ENCODE measurements at regions not wholly inside any gene's neighbourhood (a gene's known extent, or its start where the extent isn't known, plus 50 kb on each side); places are given as distances from the start of the nearest gene placed in this dataset.

- no peak overlapping the region for H3K27ac ChIP-seq
- intact Hi-C loops (cut with DNase I; ENCODE audit: low total_unique reads), result no loop called here
- peak; percentile 56 for DNase-seq
- 91 to 96% (median 94%) methylated on average over 7 of the region's 7 CpGs for WGBS, 5 donors
- no peaks in the 10 kb centered on the region for H3K36me3 ChIP-seq
- H3K4me3 ChIP-seq, result no peak overlapping the region
- H3K9me3 ChIP-seq, result peaks cover 0 to 10% (median 2%) of the 10 kb centered on the region in 8 donors
- TF ChIP-seq CTCF (IDR thresholded peaks at IDR 0.05 in 8 of 11, conservative IDR thresholded peaks at IDR 0.05 in 3 of 11), result no peak
- TF ChIP-seq POLR2A (IDR thresholded peaks at IDR 0.05), result no peak
- TF ChIP-seq POLR2AphosphoS5 (IDR thresholded peaks at IDR 0.05), result no peak
- peaks cover 0 to 6% (median 0%) of the 10 kb centered on the region in 6 donors for H3K4me1 ChIP-seq
- peaks cover 0 to 23% (median 0%) of the 10 kb centered on the region in 7 donors for H3K27me3 ChIP-seq (replicated peaks in 1 of 7)
Measured at GRCh38 chr20:24761220-24762065, 187.6 kb upstream of the CST7 start.

GRCh38 chr20:24762371-24762770, 186.7 kb upstream of the CST7 start:
- no peaks in the 10 kb centered on the region for H3K36me3 ChIP-seq
- DNase-seq, result peak; percentile 52
- H3K27ac ChIP-seq, result no peak overlapping the region
- H3K4me3 ChIP-seq, result no peak overlapping the region
- 72 to 93% (median 89%) methylated on average over 3 of the region's 3 CpGs for WGBS, 5 donors
- TF ChIP-seq POLR2AphosphoS5 (IDR thresholded peaks at IDR 0.05) (no peak), POLR2A (IDR thresholded peaks at IDR 0.05) (no peak), CTCF (IDR thresholded peaks at IDR 0.05 in 8 of 11, conservative IDR thresholded peaks at IDR 0.05 in 3 of 11) (no peak)
- H3K4me1 ChIP-seq, result peaks cover 0 to 6% (median 0%) of the 10 kb centered on the region in 6 donors
- peaks cover 0 to 10% (median 2%) of the 10 kb centered on the region in 8 donors for H3K9me3 ChIP-seq
- intact Hi-C loops (cut with DNase I; ENCODE audit: low total_unique reads), result no loop called here
- H3K27me3 ChIP-seq (replicated peaks in 1 of 7), result peaks cover 0 to 23% (median 0%) of the 10 kb centered on the region in 7 donors

GRCh38 chr20:24762791-24763350, 186.2 kb upstream of the CST7 start:
- Histone ChIP-seq H3K27me3 (replicated peaks in 1 of 7) (peaks cover 0 to 23% (median 0%) of the 10 kb centered on the region in 7 donors), H3K9me3 (peaks cover 0 to 10% (median 2%) of the 10 kb centered on the region in 8 donors), H3K4me1 (peaks cover 0 to 6% (median 0%) of the 10 kb centered on the region in 6 donors), H3K27ac (no peak overlapping the region), H3K4me3 (no peak overlapping the region), H3K36me3 (no peaks in the 10 kb centered on the region)
- peak; percentile 61 for DNase-seq
- 65 to 86% (median 80%) methylated on average over 4 of the region's 4 CpGs for WGBS, 5 donors
- TF ChIP-seq POLR2A (IDR thresholded peaks at IDR 0.05), result no peak
- no peak for TF ChIP-seq CTCF (IDR thresholded peaks at IDR 0.05 in 8 of 11, conservative IDR thresholded peaks at IDR 0.05 in 3 of 11)
- TF ChIP-seq POLR2AphosphoS5 (IDR thresholded peaks at IDR 0.05), result no peak
- intact Hi-C loops (cut with DNase I; ENCODE audit: low total_unique reads), result no loop called here
